ENCODE measurements at regions not wholly inside any gene's neighbourhood (a gene's known extent, or its start where the extent isn't known, plus 50 kb on each side); places are given as distances from the start of the nearest gene placed in this dataset.

DNA sequence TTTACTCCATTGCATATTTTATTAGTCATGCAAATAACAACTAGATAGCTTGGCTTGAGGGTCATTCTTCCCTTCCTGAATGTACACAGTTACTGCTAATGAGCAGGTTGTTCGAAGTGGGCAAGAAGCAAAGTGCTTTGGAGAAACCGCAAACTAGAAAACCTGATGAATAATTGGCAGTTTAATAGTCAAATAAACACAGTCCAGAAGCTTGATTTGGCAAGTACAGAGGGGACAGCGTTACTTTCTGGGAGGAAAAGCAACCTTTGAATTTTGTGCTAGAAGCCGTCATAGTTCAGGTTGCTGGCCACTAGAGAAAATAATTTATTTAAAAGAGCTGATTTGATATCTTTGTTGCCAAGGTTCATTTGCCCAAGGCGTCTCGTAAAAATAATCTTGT is 94.9 kb downstream of the MFSD1 start:
- no peak for TF ChIP-seq EZH2 (optimal IDR thresholded peaks at IDR 0.05; ENCODE audit: low read depth, low read length)
- TF ChIP-seq, protein P1, sequence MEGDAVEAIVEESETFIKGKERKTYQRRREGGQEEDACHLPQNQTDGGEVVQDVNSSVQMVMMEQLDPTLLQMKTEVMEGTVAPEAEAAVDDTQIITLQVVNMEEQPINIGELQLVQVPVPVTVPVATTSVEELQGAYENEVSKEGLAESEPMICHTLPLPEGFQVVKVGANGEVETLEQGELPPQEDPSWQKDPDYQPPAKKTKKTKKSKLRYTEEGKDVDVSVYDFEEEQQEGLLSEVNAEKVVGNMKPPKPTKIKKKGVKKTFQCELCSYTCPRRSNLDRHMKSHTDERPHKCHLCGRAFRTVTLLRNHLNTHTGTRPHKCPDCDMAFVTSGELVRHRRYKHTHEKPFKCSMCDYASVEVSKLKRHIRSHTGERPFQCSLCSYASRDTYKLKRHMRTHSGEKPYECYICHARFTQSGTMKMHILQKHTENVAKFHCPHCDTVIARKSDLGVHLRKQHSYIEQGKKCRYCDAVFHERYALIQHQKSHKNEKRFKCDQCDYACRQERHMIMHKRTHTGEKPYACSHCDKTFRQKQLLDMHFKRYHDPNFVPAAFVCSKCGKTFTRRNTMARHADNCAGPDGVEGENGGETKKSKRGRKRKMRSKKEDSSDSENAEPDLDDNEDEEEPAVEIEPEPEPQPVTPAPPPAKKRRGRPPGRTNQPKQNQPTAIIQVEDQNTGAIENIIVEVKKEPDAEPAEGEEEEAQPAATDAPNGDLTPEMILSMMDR (IDR thresholded peaks at IDR 0.05; ENCODE audit: low read length): no peak

Data from MM.1S (cell line).